Ovary (tissue), 7 donors: ENCODE measurements at regions not wholly inside any gene's neighbourhood (a gene's known extent, or its start where the extent isn't known, plus 50 kb on each side); places are given as distances from the start of the nearest gene placed in this dataset.

Experiments
- DNase-seq, 5 donors: peaks; one replicate each; pipeline ENCODE4 v3.0.0-alpha.2; 2019 to 2020
- H3K27ac ChIP-seq, 2 donors: fragments of 200-600 bp; one replicate each; pipeline versions ENCODE4 v1.5.1 to v1.8.0; 2019 to 2022
- H3K27me3 ChIP-seq: fragments of 200-600 bp; one replicate; pipeline ENCODE4 v1.8.0; 2022
- H3K36me3 ChIP-seq: fragments of 200-600 bp; sonication (generic); one replicate; pipeline ENCODE4 v1.5.1; 2019
- H3K4me1 ChIP-seq: one replicate; pipeline ENCODE4 v1.8.1; 2013; ENCODE audit warnings: mild to moderate bottlenecking, moderate library complexity; ENCODE audit not compliant: insufficient read depth
- H3K4me3 ChIP-seq: fragments of 200-600 bp; sonication (generic); one replicate; pipeline ENCODE4 v1.5.1; 2017
- H3K9me3 ChIP-seq, 2 donors: fragments of 200-600 bp in 1 of 2; sonication (generic) in 1 of 2; one replicate each; pipeline versions ENCODE4 v1.5.1 to v1.8.1; 2013 to 2019; ENCODE audit warnings: mild to moderate bottlenecking in 1 of 2, moderate library complexity in 1 of 2
- EP300 ChIP-seq: sonication (generic); formaldehyde crosslinking; IDR thresholded peaks from one replicate; pipeline ENCODE4 v1.6.1; 2017; ENCODE audit warnings: antibody characterized with exemption
- POLR2A ChIP-seq: fragments of 450-650 bp; IDR thresholded peaks from one replicate; pipeline ENCODE4 v1.6.1; 2017; ENCODE audit warnings: antibody characterized with exemption, mild to moderate bottlenecking, moderate library complexity
- WGBS, 3 donors: extraction: QIAGEN DNeasy Blood & Tissue Kit in 1 of 3; methylation state at CpG; one replicate each; pipeline versions ENCODE4 v1.1.5 to v1.1.7; 2013 to 2017; 5-methylcytosine and 5-hydroxymethylcytosine counted together
- intact Hi-C, 4 donors: fragments of 100-400 bp; cut with DNase I; formaldehyde crosslinking; loops; one replicate each; pipeline versions ENCODE4 v1.11.0 to v1.15.1; 2022 to 2023
- TF ChIP-seq, protein P1 (sequence below), 3 donors: fragments of 450-650 bp in 2 of 3; fragments of 200-600 bp in 1 of 3; IDR thresholded peaks; one replicate each; pipeline versions ENCODE4 v1.5.1 to v1.8.0; 2016 to 2022; ENCODE audit warnings: antibody characterized with exemption in 3 of 3, mild to moderate bottlenecking in 1 of 3
- donor health status: DM: no; HTN: no; CAD: no; lungs with moderate emphysema.
- donor health status: DM: no; HTN: no; CAD: no.
- donor health status: Bipolar disorder and iron deficiency.
- donor health status: DM: no; HTN: no; CAD: no.
- donor health status: DM: yes; HTN: yes; CAD: no.

DNA sequence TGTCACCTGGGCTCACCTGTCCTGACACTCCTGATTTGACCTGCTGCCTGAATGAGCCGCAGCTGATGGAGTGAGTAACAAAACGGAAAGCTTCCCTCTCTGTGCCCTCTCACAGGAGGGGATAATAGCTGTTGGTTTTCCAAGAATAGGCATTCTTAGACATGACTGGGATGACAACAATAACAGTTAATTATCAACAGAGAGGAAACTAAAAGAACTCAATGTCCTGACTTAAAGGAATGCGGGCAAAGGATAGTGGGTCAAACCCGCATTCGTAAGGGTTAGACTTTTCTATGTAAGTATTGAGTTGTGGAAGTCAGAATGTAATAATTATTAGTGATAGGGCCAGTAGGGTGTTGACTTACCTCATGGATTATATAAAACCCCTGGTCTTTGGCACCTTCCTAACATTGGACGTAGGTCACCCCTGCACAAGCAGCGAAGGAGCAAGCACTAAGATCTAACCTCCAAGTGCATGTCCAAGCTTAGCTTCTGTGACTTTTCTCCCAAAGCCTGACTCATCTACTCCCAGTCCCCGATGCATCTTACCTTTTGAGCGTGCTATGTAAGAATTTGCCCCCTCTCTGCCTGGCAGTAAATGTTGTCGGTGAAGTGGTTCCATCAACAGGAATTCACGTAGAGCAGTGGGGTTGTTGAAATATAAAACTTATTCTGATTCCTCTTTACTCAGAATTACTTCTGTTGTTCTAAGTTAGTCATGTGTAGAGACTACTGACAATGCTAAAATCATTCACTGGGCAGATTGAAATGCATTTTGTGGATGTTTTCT lies 442.3 kb downstream of the FGF9 start:
- no peaks in the 10 kb centered on the region for H3K27me3 ChIP-seq
- no peaks in the 10 kb centered on the region for H3K36me3 ChIP-seq
- intact Hi-C loops = no loop called here
- no peak overlapping the region for H3K4me3 ChIP-seq
- 91 to 95% (median 94%) methylated on average over 11 of the region's 11 CpGs for WGBS, 3 donors
- H3K4me1 ChIP-seq = no peaks in the 10 kb centered on the region
- no peaks in the 10 kb centered on the region for H3K9me3 ChIP-seq
- DNase-seq = no peak
- TF ChIP-seq, protein P1, sequence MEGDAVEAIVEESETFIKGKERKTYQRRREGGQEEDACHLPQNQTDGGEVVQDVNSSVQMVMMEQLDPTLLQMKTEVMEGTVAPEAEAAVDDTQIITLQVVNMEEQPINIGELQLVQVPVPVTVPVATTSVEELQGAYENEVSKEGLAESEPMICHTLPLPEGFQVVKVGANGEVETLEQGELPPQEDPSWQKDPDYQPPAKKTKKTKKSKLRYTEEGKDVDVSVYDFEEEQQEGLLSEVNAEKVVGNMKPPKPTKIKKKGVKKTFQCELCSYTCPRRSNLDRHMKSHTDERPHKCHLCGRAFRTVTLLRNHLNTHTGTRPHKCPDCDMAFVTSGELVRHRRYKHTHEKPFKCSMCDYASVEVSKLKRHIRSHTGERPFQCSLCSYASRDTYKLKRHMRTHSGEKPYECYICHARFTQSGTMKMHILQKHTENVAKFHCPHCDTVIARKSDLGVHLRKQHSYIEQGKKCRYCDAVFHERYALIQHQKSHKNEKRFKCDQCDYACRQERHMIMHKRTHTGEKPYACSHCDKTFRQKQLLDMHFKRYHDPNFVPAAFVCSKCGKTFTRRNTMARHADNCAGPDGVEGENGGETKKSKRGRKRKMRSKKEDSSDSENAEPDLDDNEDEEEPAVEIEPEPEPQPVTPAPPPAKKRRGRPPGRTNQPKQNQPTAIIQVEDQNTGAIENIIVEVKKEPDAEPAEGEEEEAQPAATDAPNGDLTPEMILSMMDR (IDR thresholded peaks at IDR 0.05) = no peak
- no peak for TF ChIP-seq EP300
- TF ChIP-seq POLR2A = no peak
- H3K27ac ChIP-seq = no peak overlapping the region

DNA sequence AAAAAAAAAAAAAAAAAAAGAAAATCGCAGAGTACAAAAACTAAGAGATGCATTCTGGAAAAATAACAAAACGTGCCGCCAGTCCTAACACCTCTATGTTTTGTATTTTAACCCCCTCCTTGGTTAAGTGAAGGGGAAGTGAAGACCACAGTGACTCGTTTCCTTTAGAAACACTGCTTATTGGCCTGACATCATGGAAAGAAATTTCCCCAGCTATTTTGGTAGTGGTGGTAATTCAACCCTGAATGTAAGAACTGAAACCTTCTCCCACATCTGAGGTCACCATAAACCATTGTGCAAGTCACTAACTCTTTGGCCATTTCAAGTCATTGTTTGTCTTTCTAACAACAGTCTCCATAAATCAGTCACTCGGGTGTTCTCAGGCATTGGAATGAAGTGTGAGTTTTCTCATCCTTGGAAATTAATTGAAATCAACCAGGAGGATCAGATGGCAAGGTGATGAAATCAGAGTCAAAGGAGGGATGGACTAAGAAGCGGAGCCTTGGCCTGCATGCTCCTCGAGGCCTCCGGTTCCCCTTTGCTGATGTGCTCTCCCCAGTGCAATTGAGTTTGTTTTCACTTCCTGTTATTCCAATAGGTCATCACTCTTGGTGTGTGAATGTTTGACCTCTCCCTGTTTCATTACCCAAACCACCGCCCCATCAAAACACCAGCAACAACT lies 443.9 kb downstream of the FGF9 start:
- intact Hi-C loops = no loop called here
- no peak for DNase-seq
- Histone ChIP-seq H3K4me1 (no peaks in the 10 kb centered on the region), H3K27me3 (no peaks in the 10 kb centered on the region), H3K9me3 (no peaks in the 10 kb centered on the region), H3K4me3 (no peak overlapping the region), H3K36me3 (no peaks in the 10 kb centered on the region), H3K27ac (no peak overlapping the region)
- WGBS, 3 donors = 69 to 72% (median 69%) methylated on average over 9 of the region's 9 CpGs
- TF ChIP-seq EP300 = no peak
- TF ChIP-seq, protein P1 (IDR thresholded peaks at IDR 0.05) = no peak
- no peak for TF ChIP-seq POLR2A

DNA sequence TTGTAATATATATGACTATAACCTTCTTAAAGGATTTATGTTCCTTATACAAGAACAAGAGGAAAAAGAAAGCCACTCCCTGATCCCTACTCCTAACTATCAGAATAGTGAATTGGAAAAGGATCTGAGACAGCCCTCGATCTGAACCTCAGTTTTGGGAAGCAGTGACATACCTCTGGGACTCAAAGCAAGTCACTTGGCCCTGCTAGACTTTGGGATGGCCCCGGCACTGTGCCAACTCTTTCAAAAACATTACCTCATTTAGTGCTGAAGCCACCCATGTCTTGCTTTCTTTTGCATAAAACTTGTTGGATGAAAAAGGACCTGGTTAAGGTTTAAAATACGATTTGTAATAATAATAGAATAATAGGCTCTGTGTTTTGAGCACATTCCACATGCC lies 447.3 kb downstream of the FGF9 start:
- no peaks in the 10 kb centered on the region for H3K36me3 ChIP-seq
- DNase-seq = no peak
- H3K27me3 ChIP-seq = no peaks in the 10 kb centered on the region
- no peak overlapping the region for H3K4me3 ChIP-seq
- TF ChIP-seq EP300 = no peak
- TF ChIP-seq, protein P1 (IDR thresholded peaks at IDR 0.05) = no peak
- no peak for TF ChIP-seq POLR2A
- H3K9me3 ChIP-seq = no peaks in the 10 kb centered on the region
- intact Hi-C loops = no loop called here
- no peak overlapping the region for H3K27ac ChIP-seq
- whole genome bisulfite sequencing, 3 donors = 78 to 83% (median 83%) methylated on average over 3 of the region's 3 CpGs
- H3K4me1 ChIP-seq = no peaks in the 10 kb centered on the region

DNA sequence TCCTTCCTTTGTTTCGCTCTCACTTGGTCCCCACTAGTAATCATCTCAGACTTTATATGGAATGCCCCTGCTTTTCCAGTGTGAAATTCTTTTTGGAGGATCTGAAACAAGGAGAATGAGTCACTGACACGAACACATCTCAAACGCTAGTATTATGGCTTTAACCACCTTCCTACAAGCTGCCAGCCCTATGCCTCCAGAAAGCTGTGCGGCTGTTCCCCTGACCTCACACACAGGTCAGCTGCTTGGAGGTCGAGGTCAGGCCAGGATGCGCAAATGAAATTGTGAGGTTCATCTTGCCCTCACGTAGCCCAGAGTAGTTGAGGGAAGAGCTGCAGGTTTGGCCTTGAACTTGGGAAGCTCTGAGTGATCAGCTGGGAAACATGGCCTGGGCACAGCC lies 449.8 kb downstream of the FGF9 start:
- H3K36me3 ChIP-seq = no peaks in the 10 kb centered on the region
- H3K27me3 ChIP-seq = no peaks in the 10 kb centered on the region
- DNase-seq = no peak
- no peak overlapping the region for H3K4me3 ChIP-seq
- 76 to 83% (median 80%) methylated on average over 7 of the region's 7 CpGs for WGBS, 3 donors
- intact Hi-C loops = no loop called here
- no peaks in the 10 kb centered on the region for H3K9me3 ChIP-seq
- H3K27ac ChIP-seq = no peak overlapping the region
- H3K4me1 ChIP-seq = no peaks in the 10 kb centered on the region
- TF ChIP-seq POLR2A = no peak
- TF ChIP-seq, protein P1 (IDR thresholded peaks at IDR 0.05) = no peak
- no peak for TF ChIP-seq EP300
